Ishikawa (cell line): ENCODE measurements at regions not wholly inside any gene's neighbourhood (a gene's known extent, or its start where the extent isn't known, plus 50 kb on each side); places are given as distances from the start of the nearest gene placed in this dataset.

ENCODE experiments used
- CEBPB ChIP-seq: IDR thresholded peaks from 2 replicates; pipeline ENCODE4 v1.6.1; 2012
- CREB1 ChIP-seq: IDR thresholded peaks from 2 replicates; pipeline ENCODE4 v1.6.1; 2012; ENCODE audit warnings: low read depth
- EGR1 ChIP-seq: IDR thresholded peaks from 2 replicates; pipeline ENCODE4 v1.6.1; 2012
- EP300 ChIP-seq: IDR thresholded peaks from 2 replicates; pipeline ENCODE4 v1.6.1; 2012; ENCODE audit warnings: borderline replicate concordance
- FOXM1 ChIP-seq: IDR thresholded peaks from 2 replicates; pipeline ENCODE4 v1.6.1; 2012; ENCODE audit warnings: low read depth, borderline replicate concordance
- NFIC ChIP-seq: IDR thresholded peaks from 2 replicates; pipeline ENCODE4 v1.6.1; 2012
- RAD21 ChIP-seq: IDR thresholded peaks from 2 replicates; pipeline ENCODE4 v1.6.1; 2012; ENCODE audit warnings: low read depth
- TAF1 ChIP-seq: IDR thresholded peaks from 2 replicates; pipeline ENCODE4 v1.6.1; 2012; ENCODE audit warnings: low read depth, mild to moderate bottlenecking
- TCF12 ChIP-seq: IDR thresholded peaks from 2 replicates; pipeline ENCODE4 v1.6.1; 2012; ENCODE audit warnings: low read depth
- TEAD4 ChIP-seq: IDR thresholded peaks from 2 replicates; pipeline ENCODE4 v1.6.1; 2012
- YY1 ChIP-seq: IDR thresholded peaks from 2 replicates; pipeline ENCODE4 v1.6.1; 2012; ENCODE audit warnings: low read depth
- ZBTB7A ChIP-seq: IDR thresholded peaks from 2 replicates; pipeline ENCODE4 v1.6.1; 2012; ENCODE audit warnings: low read depth
- TF ChIP-seq, protein P1 (sequence below): IDR thresholded peaks from 2 replicates; pipeline ENCODE4 v1.6.1; 2012; ENCODE audit warnings: low read depth, mild to moderate bottlenecking
- TF ChIP-seq, protein P2 (sequence below): IDR thresholded peaks from 2 replicates; pipeline ENCODE4 v1.6.1; 2012
- TF ChIP-seq, protein P3 (sequence below): IDR thresholded peaks from 2 replicates; pipeline ENCODE4 v1.6.1; 2012

- TF ChIP-seq EP300 (no peak), CEBPB (no peak), EGR1 (no peak), CREB1 (no peak), RAD21 (no peak), FOXM1 (no peak), TCF12 (no peak), TAF1 (no peak), ZBTB7A (no peak), TEAD4 (no peak)
- TF ChIP-seq, protein P1, sequence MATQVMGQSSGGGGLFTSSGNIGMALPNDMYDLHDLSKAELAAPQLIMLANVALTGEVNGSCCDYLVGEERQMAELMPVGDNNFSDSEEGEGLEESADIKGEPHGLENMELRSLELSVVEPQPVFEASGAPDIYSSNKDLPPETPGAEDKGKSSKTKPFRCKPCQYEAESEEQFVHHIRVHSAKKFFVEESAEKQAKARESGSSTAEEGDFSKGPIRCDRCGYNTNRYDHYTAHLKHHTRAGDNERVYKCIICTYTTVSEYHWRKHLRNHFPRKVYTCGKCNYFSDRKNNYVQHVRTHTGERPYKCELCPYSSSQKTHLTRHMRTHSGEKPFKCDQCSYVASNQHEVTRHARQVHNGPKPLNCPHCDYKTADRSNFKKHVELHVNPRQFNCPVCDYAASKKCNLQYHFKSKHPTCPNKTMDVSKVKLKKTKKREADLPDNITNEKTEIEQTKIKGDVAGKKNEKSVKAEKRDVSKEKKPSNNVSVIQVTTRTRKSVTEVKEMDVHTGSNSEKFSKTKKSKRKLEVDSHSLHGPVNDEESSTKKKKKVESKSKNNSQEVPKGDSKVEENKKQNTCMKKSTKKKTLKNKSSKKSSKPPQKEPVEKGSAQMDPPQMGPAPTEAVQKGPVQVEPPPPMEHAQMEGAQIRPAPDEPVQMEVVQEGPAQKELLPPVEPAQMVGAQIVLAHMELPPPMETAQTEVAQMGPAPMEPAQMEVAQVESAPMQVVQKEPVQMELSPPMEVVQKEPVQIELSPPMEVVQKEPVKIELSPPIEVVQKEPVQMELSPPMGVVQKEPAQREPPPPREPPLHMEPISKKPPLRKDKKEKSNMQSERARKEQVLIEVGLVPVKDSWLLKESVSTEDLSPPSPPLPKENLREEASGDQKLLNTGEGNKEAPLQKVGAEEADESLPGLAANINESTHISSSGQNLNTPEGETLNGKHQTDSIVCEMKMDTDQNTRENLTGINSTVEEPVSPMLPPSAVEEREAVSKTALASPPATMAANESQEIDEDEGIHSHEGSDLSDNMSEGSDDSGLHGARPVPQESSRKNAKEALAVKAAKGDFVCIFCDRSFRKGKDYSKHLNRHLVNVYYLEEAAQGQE = no peak
- TF ChIP-seq, protein P2, sequence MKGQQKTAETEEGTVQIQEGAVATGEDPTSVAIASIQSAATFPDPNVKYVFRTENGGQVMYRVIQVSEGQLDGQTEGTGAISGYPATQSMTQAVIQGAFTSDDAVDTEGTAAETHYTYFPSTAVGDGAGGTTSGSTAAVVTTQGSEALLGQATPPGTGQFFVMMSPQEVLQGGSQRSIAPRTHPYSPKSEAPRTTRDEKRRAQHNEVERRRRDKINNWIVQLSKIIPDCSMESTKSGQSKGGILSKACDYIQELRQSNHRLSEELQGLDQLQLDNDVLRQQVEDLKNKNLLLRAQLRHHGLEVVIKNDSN = no peak
Measured at GRCh38 chr1:106603616-106604015, 452.9 kb upstream of the PRMT6 start.

DNA sequence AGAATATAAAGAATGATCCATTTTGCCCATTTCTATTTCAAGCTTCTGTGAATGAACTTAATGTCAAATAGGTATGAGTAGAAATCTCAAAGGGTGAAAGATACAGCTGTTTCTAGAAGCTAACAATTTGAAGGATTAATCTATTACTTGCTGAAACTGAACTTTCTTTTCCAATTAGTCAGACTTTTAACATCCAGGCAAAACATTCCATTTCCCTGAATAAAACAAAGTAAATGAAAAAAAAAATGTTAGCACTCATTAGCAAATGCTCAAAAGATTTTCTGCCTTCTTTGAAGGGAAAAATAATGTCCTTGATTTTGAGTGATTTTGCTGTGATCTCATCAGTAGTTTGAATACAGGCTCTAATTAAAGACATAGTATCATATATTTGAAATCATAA lies 447.6 kb upstream of the PRMT6 start:
- TF ChIP-seq CEBPB = no peak
- no peak for TF ChIP-seq TEAD4
- no peak for TF ChIP-seq EP300
- no peak for TF ChIP-seq EGR1
- TF ChIP-seq, protein P2 = no peak
- TF ChIP-seq TAF1 = no peak
- TF ChIP-seq FOXM1 = no peak
- no peak for TF ChIP-seq ZBTB7A
- TF ChIP-seq TCF12 = no peak
- no peak for TF ChIP-seq CREB1
- no peak for TF ChIP-seq NFIC
- TF ChIP-seq YY1 = no peak
- TF ChIP-seq RAD21 = no peak
- TF ChIP-seq, protein P3, sequence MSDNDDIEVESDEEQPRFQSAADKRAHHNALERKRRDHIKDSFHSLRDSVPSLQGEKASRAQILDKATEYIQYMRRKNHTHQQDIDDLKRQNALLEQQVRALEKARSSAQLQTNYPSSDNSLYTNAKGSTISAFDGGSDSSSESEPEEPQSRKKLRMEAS = no peak
- TF ChIP-seq, protein P1 = no peak

DNA sequence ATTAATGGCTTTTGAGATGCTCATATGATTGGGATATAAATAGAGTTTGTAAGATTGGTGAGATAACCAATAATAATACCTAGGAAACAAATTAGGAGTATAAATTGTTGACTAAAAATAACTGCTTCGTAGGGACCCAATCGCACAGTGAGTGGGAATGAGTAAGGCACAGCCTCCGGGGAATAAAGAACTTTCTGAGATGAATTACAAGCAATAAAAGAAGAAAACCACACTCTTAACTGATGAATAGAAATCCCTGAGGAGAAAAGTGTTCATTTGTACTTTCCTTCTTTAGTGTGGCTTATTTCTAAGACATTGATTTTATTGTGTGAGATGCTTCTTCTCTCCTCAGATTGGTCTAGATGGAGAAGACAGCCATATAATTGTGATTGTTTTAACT lies 443.4 kb upstream of the PRMT6 start:
- no peak for TF ChIP-seq EGR1
- no peak for TF ChIP-seq CEBPB
- TF ChIP-seq, protein P2 = no peak
- TF ChIP-seq CREB1 = no peak
- TF ChIP-seq, protein P1 = no peak
- TF ChIP-seq, protein P3 = no peak
- no peak for TF ChIP-seq TAF1
- TF ChIP-seq YY1 = no peak

GRCh38 chr1:106613861-106614260 lies 442.6 kb upstream of the PRMT6 start:
- TF ChIP-seq TCF12 (no peak), EP300 (no peak), RAD21 (no peak), CEBPB (no peak)

- TF ChIP-seq NFIC (no peak), TEAD4 (no peak), CREB1 (no peak), ZBTB7A (no peak), RAD21 (no peak), EGR1 (no peak), CEBPB (no peak)
- TF ChIP-seq, protein P1 = no peak
- TF ChIP-seq, protein P2 = no peak
- TF ChIP-seq, protein P3 = no peak
Measured at GRCh38 chr1:106615473-106615872, 441.0 kb upstream of the PRMT6 start.
